ACHN (cell line): ENCODE measurements at regions not wholly inside any gene's neighbourhood (a gene's known extent, or its start where the extent isn't known, plus 50 kb on each side); places are given as distances from the start of the nearest gene placed in this dataset.
"Not testable (repeated sequence)": the region's sequence is repeated elsewhere in the genome, so short reads cannot be mapped to it uniquely, and the experiment has no call there.

Source experiments
- DNase-seq: peaks from one replicate; pipeline ENCODE4 v3.0.0-alpha.2; 2015
- in situ Hi-C: cut with HindIII; loops from 2 replicates; pipeline ENCODE4 v1.10.0; 2017; ENCODE audit warnings: low sequenced_read_pairs, low pct_ligation_motif_present, low pct_unique_long_range_greater_than_20kb

DNA sequence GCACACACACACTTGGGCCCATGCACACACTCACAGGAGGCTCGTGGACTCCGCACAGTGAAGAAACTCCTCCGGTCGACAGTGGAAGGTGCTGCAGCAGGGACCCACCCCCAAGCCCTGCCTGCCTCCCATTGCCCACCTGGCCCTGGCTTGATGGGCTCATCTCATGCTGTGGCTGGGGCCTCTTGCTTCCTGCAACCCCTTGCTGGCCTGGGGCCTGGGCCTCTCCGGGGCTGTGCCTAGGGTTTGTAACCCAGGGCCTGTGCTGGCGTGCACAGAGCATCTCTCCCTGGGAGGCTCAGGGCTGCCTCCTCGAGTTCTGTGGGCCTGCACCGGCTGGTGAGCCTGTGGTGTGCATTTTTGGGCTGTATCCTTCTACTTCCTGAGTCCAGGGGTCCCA, 524.0 kb downstream of the GOLGA6L6 start:
- DNase-seq, in situ Hi-C loops: not testable (repeated sequence)

DNA sequence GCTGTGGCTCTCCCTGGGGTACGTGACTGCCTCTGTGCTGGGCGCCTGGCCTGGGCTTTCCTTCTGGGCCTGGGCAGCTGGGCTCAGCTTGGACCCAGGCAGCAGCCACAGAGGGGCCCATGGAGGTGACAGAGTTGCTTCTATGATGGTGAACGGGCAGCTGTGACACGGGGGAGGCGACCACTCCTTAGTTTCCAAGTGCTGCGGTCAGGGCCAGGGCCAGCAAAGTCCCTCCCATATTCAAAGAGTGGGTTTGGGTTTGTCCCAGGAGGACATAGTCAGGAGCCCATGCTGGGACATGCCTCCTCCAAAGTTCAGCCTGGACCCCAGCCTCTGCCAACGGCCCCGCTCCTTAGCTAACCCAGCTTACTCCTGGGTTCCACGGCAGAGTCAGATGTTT, 524.7 kb downstream of the GOLGA6L6 start:
- in situ Hi-C loops, DNase-seq: not testable (repeated sequence)

DNA sequence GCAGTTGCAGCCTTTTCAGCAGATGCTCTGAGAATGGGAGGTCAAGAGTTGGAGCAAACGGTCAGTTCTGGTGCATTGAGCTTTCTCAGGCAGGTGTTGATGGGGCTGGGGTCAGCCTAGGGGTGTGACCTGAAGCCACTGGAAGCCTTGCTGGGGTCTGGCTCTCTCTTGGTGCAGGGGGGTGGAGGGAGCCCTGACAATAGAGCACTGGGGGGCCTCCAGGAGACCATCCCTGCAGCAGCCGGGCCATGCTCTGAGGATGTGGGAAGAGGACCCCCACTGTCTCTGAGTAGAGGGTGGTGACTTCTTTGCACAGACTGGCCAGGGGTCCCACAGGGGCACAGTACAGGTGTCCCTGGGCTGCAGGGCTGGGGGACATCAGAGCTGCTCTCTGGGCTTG, 528.8 kb downstream of the GOLGA6L6 start:
- DNase-seq, in situ Hi-C loops: not testable (repeated sequence)

DNA sequence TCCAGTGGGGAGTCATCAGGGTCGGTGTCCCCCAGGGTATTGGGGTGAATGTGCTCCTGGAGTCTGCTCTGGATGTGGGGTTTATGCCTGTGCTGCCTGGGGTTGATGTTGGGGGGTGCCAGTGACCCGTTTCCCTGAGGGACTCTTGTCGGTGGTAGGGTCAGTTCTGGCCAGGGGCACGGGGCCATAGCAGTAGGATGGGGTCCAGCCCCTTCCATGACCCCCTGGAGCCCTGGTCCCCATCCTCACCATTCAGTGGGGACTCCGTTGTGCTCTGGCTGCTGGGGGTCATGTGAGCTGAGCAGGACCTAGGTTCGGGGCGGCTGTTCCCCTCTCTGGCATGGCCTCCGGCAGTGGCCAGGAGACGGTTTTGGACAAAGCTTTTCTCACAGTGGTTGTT, 530.8 kb downstream of the GOLGA6L6 start:
- in situ Hi-C loops, DNase-seq: not testable (repeated sequence)

DNA sequence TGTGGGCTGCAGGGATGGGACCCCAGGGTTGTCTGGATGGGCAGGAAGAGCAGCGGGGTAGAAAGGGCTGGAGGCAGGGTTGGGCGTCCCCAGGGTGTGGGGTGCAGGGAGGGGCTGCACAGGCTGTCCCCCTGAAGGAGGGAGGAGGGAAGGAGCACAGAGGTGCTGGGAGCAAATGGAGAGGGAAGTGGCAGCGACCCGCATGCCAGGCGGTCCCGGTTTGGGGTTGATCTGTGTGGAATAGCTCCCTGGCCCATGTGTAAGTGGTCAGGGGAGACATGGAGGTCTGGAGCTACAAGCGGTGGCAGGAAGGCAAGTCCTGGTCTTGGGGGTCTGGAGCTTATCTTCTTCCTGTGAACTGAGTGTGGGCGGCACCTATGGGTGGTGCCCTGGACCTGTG, 532.0 kb downstream of the GOLGA6L6 start:
- in situ Hi-C loops, DNase-seq: not testable (repeated sequence)

DNA sequence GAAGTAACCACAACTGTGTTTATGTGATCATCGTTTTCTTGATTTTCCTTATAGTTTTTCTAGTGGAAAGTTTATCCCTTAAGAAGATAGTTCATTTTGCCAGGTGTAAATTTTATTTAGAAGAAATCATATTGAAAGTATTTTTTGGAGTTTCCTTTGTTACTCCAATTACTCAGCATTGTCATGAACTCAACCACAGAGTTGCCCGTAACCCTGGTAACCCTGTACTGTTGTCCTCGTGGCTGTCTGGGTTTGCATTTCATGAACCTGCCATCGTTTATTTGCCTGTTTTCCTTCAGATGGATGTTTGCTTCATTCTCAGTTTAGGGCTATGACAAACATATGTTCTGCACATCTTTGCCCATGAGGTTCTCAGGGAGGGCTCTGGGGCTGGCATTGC, 534.3 kb downstream of the GOLGA6L6 start:
- DNase-seq, in situ Hi-C loops: not testable (repeated sequence)

DNA sequence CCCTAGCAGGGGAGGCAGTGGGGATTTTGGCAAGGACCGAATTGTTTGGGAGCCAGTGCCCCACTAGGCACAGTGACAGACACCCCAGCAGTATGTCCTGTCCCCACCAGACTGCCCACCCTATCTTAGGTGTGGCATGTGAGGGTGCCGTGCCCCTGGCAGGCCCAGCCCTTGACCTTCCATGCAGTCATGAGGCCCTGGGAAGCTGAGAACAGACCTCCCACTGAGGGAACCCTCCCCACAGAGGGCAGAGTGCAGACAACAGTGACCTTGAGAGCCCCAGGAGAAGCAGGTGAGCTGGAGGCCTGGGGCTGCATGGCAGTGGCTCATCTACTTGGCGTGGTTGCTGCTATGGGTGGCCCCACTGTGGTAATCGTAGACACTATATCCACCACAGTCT, 538.1 kb downstream of the GOLGA6L6 start:
- in situ Hi-C loops, DNase-seq: not testable (repeated sequence)

DNA sequence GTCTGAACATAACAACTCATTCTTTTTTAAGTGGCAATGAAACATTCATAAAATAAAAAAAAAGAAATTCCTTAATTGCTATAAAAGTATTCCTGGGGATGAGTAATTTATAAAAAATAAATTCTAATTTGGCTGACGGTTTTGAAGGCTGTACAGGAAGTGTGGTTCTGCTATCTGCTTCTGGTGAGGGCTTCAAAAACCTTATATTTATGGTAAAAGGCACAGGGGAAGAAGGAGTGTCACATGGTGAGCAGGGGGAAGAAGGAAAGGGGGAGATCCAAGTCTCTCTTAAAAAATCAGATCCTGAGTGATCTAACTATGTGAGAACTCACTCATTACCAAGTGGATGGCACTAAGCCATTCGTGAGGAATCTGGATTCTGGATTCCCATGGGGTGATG, 539.0 kb downstream of the GOLGA6L6 start:
- DNase-seq, in situ Hi-C loops: not testable (repeated sequence)

DNA sequence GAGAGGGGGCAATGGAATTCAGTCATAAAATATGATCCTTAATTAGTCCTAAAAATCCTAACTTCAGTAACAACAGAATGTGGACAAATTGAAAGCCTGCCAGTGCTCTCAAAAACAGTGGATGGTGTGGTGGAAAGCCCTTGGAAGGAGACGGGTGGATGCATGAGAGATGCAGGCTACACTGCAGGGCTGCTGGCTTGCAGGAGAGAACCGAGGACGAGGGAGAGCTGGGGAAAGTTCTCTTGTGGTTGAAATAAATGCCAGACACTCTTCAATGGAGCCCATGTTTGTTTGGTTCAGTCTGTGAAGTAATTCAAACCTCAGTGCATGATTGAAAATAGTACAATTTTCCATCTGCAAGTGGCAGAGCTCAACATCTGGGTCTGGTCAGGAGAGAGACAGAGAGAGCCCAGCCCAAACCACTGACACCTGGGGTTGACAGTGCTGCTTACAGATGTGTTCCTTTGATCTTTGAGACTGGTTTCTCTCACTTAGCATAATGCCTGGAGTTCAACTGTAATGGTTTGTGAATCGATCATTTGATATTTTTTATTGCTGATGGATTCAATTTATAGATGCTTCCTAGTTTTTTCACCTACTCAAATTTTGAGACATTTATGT, 544.9 kb downstream of the GOLGA6L6 start:
- DNase-seq, in situ Hi-C loops: not testable (repeated sequence)

DNA sequence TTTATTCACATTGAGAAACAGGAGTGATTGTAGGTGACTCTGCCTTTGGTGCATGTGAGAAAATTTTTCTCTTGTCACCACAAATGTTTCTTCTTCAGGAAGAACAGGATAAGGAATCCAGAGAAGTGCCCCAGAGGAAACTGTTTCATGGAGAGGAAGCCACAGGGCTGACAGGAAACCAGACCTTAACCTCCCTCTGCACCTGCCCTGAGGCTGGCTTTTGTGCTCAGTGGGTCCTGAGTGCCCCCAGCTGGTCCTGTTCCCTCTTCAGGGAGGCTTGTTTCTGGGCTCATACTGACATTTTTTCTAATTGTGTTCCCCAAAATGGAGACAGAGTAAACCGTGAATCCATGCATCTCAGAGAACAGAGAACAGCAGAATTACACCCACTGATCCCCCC, 546.3 kb downstream of the GOLGA6L6 start:
- in situ Hi-C loops, DNase-seq: not testable (repeated sequence)

DNA sequence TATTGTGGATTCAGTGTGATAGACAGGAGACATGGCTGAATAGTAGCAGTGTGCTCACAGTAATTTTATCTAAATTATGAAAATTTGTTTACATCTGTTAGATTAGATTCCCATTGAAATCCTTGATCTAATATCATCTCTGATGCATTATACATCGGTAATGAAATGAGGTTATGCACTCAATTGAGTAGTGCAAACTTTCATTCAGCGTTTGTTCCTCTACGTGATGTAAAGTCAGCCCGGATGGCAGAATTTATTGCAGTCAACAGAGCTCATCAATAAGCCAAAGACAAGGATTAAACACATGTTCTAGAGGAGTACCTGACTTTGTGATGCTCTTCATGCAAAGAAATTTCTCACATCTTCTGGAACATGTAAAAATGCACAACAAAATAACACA, 549.2 kb downstream of the GOLGA6L6 start:
- DNase-seq, result no peak
- in situ Hi-C loops, result no loop called here

DNA sequence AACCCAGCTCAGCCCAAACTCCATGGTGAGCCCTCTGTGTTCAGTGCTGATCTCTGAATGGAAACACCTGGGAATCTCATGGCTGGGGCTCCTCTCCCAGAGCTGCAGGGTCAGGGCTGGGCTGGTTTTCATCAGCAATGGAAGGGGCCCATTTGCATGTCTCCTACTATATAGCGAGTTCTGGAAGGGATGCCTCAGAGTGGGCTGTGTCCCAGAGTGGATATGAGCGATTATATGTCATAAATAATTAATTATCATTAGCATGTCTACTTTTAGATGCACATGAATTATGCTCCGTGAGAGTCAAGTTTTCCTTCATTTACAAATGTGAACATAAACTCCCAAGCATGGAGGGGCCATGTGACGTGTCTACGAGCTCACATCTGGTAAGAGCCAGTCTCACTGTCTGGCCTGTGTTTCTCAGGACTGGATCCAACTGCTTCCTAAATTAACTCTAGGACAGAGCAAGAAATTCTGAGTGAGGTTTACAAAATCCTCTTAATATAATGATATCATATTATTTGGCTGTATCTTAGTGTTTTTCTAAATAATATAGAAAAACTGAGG, 553.4 kb downstream of the GOLGA6L6 start:
- DNase-seq, result no peak
- in situ Hi-C loops, result no loop called here

DNA sequence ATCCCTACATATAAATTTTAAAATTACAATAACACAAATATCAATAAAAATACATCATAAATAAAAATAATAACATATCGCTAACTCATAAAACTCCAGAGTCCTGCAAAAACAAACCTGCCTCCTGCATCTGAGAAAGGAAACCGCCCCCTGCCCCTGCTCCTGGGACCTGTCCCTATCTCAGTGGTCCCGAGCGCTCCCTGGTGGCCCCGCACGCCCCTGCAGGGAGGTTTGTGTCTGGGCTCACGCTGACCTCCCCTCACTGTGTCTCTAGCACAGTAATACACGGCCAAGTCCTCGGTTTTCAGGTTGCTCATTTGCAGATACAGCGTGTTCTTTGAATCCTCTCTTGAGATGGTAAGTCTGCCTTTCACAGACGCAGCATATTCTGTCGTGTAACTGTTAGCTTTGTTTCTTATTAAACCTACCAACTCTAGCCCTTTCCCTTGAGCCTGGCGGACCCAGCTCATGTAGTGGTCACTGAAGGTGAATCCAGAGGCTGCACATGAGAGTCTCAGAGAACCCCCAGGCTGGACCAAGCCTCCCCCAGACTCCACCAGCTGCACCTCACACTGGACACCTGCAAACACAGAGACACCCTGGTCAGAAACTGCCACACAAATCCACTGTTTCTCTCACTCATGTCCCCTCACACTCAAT, 554.1 kb downstream of the GOLGA6L6 start:
- in situ Hi-C loops, result no loop called here
- DNase-seq, result no peak

DNA sequence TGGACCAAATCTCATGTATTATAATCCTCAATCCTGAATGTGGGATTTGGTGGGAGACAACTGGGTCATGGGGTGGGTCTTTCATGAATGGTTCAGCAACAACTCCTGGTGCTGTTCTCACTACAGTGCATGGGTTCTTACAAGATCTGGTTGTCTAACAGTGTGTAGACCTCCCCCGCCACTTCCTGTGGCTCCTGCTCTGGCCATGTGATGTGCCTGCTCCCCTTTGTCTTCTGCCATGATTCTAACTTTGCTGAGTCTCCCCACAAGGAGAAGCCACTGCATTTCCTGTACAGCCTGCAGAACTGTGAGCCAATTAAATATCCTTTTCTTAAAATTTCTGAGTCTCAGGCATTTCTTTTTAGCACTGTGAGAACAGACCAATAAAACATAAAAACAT, 557.5 kb downstream of the GOLGA6L6 start:
- in situ Hi-C loops, result no loop called here
- no peak for DNase-seq

DNA sequence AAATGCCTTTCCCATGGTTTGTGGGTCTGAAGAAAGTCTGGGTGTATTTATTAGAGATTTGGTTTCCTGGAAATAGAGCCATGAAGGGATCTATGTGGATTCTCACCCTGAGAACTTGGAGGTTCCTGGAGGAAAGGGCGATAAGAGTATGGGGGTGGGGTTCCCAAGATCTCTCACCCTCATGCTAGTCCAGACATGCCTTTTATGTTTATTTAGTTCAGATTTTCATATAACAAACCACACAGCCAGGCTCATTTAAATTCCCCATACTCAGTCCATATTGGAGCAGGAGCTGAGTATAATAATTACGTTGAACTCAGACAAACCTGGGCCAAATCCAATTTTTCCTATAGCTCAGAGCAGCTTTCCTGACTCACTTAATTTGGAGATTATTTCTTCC, 566.6 kb downstream of the GOLGA6L6 start:
- in situ Hi-C loops, result no loop called here

DNA sequence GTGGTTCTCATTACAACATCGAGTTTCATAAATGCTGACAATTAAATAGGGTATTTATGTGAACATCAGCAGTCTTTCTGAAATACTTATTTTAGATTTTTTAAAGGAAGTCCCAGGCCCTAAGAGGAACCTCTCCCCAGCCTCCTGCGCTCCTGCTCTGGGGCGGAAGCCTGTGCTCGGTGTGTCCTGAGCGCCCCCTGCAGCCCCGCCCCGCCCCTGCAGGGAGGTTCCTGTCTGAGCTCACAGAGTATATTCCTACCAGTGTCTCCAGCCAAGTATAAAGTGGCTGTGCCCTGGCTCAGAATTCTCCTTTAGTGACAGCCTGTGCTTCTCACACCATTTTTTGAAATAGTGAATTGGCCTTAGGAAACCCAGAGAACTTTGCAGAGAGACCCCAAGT, 567.9 kb downstream of the GOLGA6L6 start:
- no peak for DNase-seq
- in situ Hi-C loops, result no loop called here

More for the DNA sequence above, 566.6 kb downstream of the GOLGA6L6 start:
- DNase-seq, result no peak

DNA sequence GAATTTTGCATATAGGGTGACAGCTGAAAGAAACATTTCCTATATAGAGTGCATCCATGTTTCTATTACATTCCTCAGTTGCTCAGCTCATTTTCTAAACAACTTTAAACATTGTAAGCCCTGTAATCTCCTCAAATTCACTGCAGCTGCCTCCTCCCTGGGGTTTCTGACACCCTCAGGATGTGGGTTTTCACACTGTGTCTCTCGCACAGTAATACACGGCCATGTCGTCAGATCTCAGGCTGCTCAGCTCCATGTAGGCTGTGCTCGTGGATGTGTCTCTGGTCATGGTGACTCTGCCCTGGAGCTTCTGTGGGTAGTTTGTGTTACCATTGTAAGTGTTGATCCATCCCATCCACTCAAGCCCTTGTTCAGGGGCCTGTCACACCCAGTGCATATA, 569.0 kb downstream of the GOLGA6L6 start:
- in situ Hi-C loops, result not testable (repeated sequence)

DNA sequence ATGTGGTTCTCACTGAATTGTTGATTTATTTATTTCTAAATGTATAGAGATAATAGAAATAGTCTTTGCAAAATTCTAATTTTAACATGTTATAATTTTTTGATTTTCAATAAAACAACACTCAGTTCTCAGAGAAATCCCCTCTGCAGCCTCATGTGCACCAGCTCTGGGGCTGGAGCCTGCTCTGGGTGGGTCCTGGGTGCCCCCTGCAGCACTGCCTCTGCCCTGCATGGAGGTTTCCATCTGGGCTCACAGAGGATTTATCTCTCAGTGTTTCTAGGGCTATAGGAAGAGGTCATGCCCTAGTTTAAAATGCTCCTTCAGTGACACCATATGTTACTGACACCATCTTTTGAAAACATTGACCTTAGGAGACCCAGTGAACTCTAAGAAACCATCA, 576.0 kb downstream of the GOLGA6L6 start:
- DNase-seq, in situ Hi-C loops: not testable (repeated sequence)

More for the DNA sequence above, 569.0 kb downstream of the GOLGA6L6 start:
- DNase-seq, result not testable (repeated sequence)

DNA sequence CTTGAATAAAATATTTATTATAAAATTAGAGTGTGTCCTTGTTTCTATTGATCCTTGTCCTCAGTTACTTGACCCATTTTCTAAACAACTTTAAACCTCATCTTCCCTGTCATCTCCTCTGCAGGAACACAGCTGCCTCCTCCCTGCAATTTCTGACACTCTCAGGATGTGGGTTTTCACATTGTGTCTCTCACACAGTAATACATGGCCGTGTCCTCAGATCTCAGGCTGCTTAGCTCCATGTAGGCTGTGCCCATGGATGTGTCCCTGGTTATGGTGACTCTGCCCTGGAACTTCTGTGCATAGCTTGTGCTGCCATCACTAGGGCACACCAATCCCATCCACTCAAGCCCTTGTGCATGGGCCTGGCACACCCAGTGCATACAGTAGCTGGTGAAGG, 577.1 kb downstream of the GOLGA6L6 start:
- DNase-seq, in situ Hi-C loops: not testable (repeated sequence)
